ENCODE measurements at regions not wholly inside any gene's neighbourhood (a gene's known extent, or its start where the extent isn't known, plus 50 kb on each side); places are given as distances from the start of the nearest gene placed in this dataset.
A peak's percentile ranks its signal among the peaks of the same experiment; 100 is the strongest.

DNA sequence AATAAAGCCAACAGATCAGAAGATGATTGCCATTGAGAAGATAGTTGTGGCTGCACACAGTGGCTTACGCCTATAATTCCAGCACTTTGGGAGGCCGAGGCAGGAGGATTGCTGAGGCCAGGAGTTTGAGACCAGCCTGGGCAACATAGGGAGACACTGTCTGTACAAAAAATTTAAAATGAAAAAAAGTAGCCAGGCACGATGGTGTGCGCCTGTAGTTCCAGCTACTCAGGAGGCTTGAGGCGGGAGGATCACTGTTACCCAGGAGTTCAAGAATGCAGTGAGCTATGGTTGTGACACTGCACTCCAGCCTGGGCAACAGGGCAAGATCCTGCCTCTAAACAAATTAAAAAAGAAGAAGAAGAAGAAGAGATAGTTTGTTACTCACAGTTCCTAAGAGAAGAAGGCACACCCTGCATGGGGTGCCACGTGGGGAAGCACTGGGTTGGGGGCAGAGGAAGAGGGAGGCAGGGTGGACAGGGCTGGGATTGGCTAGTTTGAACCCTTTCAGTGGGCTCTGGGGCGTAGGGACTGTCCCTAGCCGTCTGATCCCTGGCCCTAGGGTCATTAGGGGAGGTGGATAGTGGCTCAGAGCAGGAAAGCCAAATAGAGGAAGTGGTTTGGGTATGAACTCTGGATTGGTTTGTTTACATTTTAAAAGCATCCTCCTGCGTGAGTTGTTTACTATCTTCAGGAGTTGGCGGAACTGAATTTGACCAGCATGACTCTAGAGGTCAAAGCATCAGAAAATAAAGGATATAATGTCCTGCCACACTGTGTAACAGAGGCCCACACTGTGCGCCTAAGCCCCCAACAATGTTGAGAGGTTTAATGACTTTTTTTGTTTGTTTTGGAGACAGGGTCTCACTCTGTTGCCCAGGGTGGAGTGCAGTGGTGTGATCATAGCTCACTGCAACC lies 60.5 kb upstream of the MEDAG start:
- peak; percentile 29 for DNase-seq

GRCh38 chr13:30846311-30846710 lies 59.8 kb upstream of the MEDAG start:
- no peak for DNase-seq

GRCh38 chr13:30846866-30847265 lies 59.2 kb upstream of the MEDAG start:
- no peak for DNase-seq

- no peak for DNase-seq
These were observed 58.3 kb upstream of the MEDAG start for GRCh38 chr13:30847650-30848307.

DNA sequence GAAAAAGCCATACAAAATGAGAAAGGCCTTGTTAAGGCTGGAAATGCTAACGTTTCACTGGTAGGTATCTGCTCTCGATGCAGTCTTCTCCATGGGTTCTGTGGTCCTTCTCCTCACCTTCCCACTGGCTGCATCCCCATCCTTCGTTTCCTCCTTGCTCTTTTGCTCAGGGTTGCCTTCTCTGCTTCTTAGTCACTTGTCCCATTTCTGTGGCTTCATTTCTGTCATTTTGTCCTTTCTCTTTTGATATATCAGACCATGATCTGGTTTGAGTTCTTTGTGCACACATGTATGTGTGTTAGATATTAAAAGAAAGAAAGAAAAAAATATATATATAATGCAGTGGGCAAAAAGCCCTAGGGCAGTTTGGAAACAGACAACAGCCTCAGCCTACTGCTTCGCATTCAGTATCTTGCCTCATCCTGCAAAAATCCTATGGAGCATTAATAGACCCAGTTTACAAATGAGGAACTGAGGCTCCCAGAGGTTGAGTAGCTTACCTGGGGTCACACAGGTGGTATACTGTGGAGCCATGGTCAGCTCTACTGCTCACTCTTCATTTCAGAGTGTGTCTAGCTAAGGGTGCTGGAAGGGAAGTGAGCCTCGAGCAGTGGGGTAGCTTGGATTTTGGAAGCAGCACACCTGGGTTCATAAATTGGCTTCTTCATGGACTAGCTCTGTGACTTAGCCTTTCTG lies 57.6 kb upstream of the MEDAG start:
- DNase-seq: no peak

DNA sequence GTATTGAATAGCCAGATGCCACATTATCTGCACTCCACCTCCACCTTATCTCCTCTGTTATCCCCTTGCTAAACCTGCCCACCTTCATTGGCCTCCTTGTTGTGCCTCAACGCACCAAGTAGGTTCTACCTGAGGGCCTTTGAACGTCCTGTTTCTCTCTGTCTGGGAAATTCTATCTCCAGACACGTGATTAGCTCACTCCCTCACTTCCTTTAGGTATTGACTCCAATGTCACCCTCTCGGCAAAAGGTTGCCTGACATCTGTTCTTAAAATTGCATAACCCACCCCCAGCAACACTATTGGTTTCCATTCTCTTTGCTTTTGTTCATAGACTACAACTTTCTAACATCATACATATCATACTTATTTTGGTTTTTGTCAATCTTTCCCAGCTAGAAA lies 56.5 kb upstream of the MEDAG start:
- DNase-seq: no peak

GRCh38 chr13:30850204-30850866 lies 55.7 kb upstream of the MEDAG start:
- DNase-seq: no peak

DNA sequence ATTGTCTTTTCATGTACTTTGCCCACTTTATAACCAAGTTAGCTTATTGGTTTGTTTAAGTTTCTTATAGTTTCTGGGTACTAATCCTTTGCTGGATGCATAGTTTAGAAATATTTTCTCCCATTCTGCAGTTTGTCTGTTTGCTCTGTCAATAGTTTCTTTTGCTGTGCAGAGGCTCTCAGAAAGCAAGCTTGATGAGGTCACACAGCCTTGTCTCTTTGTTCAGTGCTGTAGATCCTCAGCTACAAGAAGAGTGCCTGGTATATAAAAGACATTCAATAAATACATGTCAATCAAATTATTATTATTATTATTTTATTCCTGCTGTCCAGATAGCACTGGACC lies 55.2 kb upstream of the MEDAG start:
- no peak for DNase-seq

DNA sequence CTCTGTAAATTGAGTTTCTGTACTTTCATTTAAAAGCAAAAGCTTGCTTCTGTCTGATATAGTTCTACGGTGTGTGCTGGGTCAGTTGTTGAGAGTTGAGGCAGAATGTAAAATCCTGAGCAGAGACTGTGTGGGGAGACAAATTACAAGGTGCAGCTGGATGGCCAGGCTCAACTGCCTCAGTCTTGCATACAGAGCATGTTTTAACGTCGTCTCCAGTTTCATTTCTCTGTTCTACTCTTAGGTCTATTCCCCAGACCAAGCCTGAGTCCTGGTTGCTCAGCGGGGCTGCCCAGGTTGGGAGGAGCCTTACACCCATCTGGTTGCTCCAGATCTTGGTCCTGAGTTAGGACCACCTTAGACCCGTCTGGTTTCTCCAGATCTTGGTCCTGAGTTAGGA lies 54.4 kb upstream of the MEDAG start:
- DNase-seq: no peak

DNA sequence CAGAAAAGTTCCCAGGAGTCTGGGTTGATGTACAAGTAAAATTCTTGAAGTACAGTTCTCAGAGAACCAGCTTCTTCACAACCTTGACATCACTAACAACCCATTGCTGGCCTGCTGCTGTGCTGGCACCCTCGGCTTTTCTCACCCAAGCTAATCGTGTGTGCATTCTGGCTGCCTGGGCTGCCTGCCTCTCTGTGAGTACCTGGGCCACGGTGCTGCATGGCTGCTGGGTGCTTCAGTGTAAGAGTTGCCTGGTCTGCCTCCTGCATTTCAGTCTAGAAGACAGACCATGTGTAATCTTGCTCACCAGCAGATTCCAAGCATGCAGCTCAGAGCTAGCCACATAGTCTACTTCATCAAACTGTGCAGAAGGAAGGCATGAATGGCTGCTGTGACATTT lies 50.5 kb upstream of the MEDAG start:
- no peak for DNase-seq

DNA sequence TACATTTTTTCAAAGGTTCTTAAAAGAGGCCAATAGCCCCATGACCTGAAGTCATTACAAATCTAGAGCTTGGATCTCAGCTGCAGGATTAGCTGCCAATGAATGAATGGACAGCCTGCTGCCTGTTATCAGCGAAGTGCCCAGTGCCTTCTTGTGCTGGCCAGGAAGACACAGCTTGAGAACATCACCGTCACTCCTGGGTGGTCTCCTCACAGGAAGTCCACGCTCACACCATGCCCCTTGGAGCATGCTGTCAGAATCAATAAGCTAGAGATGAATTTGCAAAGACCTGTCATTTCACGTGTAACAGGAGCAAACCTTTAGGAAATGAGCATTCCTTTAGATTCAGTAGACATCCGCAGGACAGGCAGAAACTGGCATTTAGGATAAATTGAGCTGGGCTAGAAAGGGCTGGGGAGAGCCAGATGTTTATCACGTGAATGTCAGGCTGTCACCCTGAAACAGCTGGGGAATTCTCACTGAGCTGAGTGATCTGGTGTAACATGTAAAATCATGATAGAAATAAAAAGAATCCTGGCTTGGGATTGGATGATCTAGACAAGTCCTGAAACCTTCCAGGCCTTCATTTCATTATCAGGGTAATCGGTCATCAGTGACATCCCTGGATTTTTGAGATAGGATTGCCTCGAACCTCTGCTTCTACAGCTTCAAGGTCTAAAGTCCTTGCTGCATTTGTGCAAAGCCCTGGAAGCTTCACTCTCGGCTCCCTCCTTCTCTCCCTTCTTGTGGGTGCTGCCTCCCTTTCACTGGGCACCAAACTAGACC lies 49.9 kb upstream of the MEDAG start:
- DNase-seq: no peak
